WTC11 (cell line): ENCODE measurements at regions not wholly inside any gene's neighbourhood (a gene's known extent, or its start where the extent isn't known, plus 50 kb on each side); places are given as distances from the start of the nearest gene placed in this dataset.

ENCODE experiments used
- ATAC-seq: fragments of 200-7000 bp; cut with Tn5 transposase; 2 replicates; pipeline ENCODE4 v1.10.0; 2021; ENCODE audit warnings: mild to moderate bottlenecking, moderate library complexity
- CTCF ChIA-PET: fragments of 300-600 bp; sonication (Branson Sonifier 250); formaldehyde crosslinking; loops from one replicate; lab custom pipeline; 2021; ENCODE audit warnings: antibody characterized with exemption; lab: Charles Lee
- POLR2A ChIA-PET: fragments of 350-600 bp; sonication (Branson Sonifier 250); formaldehyde crosslinking; loops from one replicate; lab custom pipeline; 2021; ENCODE audit warnings: antibody characterized with exemption; lab: Charles Lee
- DNase-seq: peaks from one replicate; pipeline ENCODE4 v3.0.0; 2021; ENCODE audit warnings: low spot score
- H3K27ac Mint-ChIP-seq: 2 replicates; pipeline ENCODE4 v1.8.0; 2021; ENCODE audit warnings: mixed read lengths
- H3K27me3 Mint-ChIP-seq: 2 replicates; pipeline ENCODE4 v1.8.0; 2021; ENCODE audit warnings: low read depth, mild to moderate bottlenecking, moderate library complexity, mixed read lengths
- H3K36me3 Mint-ChIP-seq: 2 replicates; pipeline ENCODE4 v1.8.0; 2021; ENCODE audit warnings: mixed read lengths
- H3K4me1 Mint-ChIP-seq: 2 replicates; pipeline ENCODE4 v1.8.0; 2022; ENCODE audit warnings: mixed read lengths
- H3K4me3 Mint-ChIP-seq: 2 replicates; pipeline ENCODE4 v1.8.0; 2021; ENCODE audit warnings: mild to moderate bottlenecking, moderate library complexity, mixed read lengths
- H3K9me3 Mint-ChIP-seq: 2 replicates; pipeline ENCODE4 v1.8.0; 2021; ENCODE audit warnings: mixed read lengths
- CREM ChIP-seq: sonication (generic); formaldehyde crosslinking; IDR thresholded peaks from 2 replicates; pipeline ENCODE4 v1.8.1; 2022; ENCODE audit warnings: mild to moderate bottlenecking, missing genetic modification reagents, moderate library complexity
- E2F5 ChIP-seq: sonication (generic); formaldehyde crosslinking; IDR thresholded peaks from 2 replicates; pipeline ENCODE4 v1.8.1; 2022; ENCODE audit warnings: mild to moderate bottlenecking, moderate library complexity, missing genetic modification reagents
- ETV6 ChIP-seq: sonication (generic); formaldehyde crosslinking; IDR thresholded peaks from 2 replicates; pipeline ENCODE4 v1.8.1; 2022; ENCODE audit warnings: mild to moderate bottlenecking, missing genetic modification reagents
- FOXK1 ChIP-seq: sonication (generic); formaldehyde crosslinking; IDR thresholded peaks from 2 replicates; pipeline ENCODE4 v1.8.0; 2022; ENCODE audit warnings: mild to moderate bottlenecking, moderate library complexity, missing genetic modification reagents
- GRHL2 ChIP-seq: fragments of 250-450 bp; sonication (Bioruptor Pico); IDR thresholded peaks from 2 replicates; pipeline ENCODE4 v1.8.0; 2022; ENCODE audit warnings: mild to moderate bottlenecking, moderate library complexity; ENCODE audit not compliant: insufficient replicate concordance, severe bottlenecking
- GTF2I ChIP-seq: fragments of 250-450 bp; sonication (Bioruptor Pico); conservative IDR thresholded peaks from 2 replicates; pipeline ENCODE4 v1.4.0; 2021; ENCODE audit warnings: mild to moderate bottlenecking
- HMGA2 ChIP-seq: fragments of 250-450 bp; sonication (Bioruptor Pico); IDR thresholded peaks from 2 replicates; pipeline ENCODE4 v1.4.0; 2021; ENCODE audit warnings: mild to moderate bottlenecking, moderate library complexity
- HMGXB4 ChIP-seq: sonication (generic); formaldehyde crosslinking; IDR thresholded peaks from 2 replicates; pipeline ENCODE4 v1.8.1; 2023; ENCODE audit warnings: mild to moderate bottlenecking, moderate library complexity, missing genetic modification reagents
- JUN ChIP-seq: sonication (generic); formaldehyde crosslinking; IDR thresholded peaks from 2 replicates; pipeline ENCODE4 v1.8.0; 2023; ENCODE audit warnings: mild to moderate bottlenecking, missing genetic modification reagents
- KAT7 ChIP-seq: sonication (generic); formaldehyde crosslinking; IDR thresholded peaks from 2 replicates; pipeline ENCODE4 v1.8.1; 2023; ENCODE audit warnings: missing genetic modification reagents, mild to moderate bottlenecking, borderline replicate concordance
- MXD4 ChIP-seq: fragments of 250-450 bp; sonication (Bioruptor Pico); IDR thresholded peaks from 2 replicates; pipeline ENCODE4 v1.8.0; 2021; ENCODE audit warnings: mild to moderate bottlenecking, moderate library complexity, borderline replicate concordance
- MYBL2 ChIP-seq: sonication (generic); formaldehyde crosslinking; IDR thresholded peaks from 2 replicates; pipeline ENCODE4 v1.8.1; 2023; ENCODE audit warnings: mild to moderate bottlenecking, moderate library complexity, missing genetic modification reagents
- NFE2L1 ChIP-seq: sonication (generic); formaldehyde crosslinking; IDR thresholded peaks from 2 replicates; pipeline ENCODE4 v1.8.1; 2023; ENCODE audit warnings: missing genetic modification reagents
- NR3C1 ChIP-seq: sonication (generic); formaldehyde crosslinking; conservative IDR thresholded peaks from 2 replicates; pipeline ENCODE4 v1.8.1; 2023; ENCODE audit warnings: low read depth, mild to moderate bottlenecking, missing genetic modification reagents
- PREB ChIP-seq: sonication (generic); formaldehyde crosslinking; IDR thresholded peaks from 2 replicates; pipeline ENCODE4 v1.8.1; 2022; ENCODE audit warnings: mild to moderate bottlenecking, missing genetic modification reagents, moderate library complexity, borderline replicate concordance
- PRRX2 ChIP-seq: fragments of 250-450 bp; sonication (Bioruptor Pico); IDR thresholded peaks from 2 replicates; pipeline ENCODE4 v1.8.0; 2021; ENCODE audit warnings: mild to moderate bottlenecking
- RORB ChIP-seq: fragments of 250-450 bp; sonication (Bioruptor Pico); IDR thresholded peaks from 2 replicates; pipeline ENCODE4 v1.9.0; 2021; ENCODE audit warnings: mild to moderate bottlenecking
- SMAD4 ChIP-seq: sonication (generic); formaldehyde crosslinking; IDR thresholded peaks from 2 replicates; pipeline ENCODE4 v1.8.0; 2022; ENCODE audit warnings: mild to moderate bottlenecking, missing genetic modification reagents
- TEAD4 ChIP-seq: sonication (generic); formaldehyde crosslinking; IDR thresholded peaks from 2 replicates; pipeline ENCODE4 v1.8.0; 2022; ENCODE audit warnings: mild to moderate bottlenecking, missing genetic modification reagents
- TP53 ChIP-seq: sonication (generic); formaldehyde crosslinking; IDR thresholded peaks from 2 replicates; pipeline ENCODE4 v1.8.1; 2023; ENCODE audit warnings: mild to moderate bottlenecking, missing genetic modification reagents
- USF2 ChIP-seq: sonication (generic); formaldehyde crosslinking; IDR thresholded peaks from 2 replicates; pipeline ENCODE4 v1.8.1; 2023; ENCODE audit warnings: mild to moderate bottlenecking, missing genetic modification reagents, moderate library complexity
- ZNF317 ChIP-seq: sonication (generic); formaldehyde crosslinking; IDR thresholded peaks from 2 replicates; pipeline ENCODE4 v1.8.1; 2023; ENCODE audit warnings: low read depth, mild to moderate bottlenecking, moderate library complexity, missing genetic modification reagents, borderline replicate concordance
- ZNF423 ChIP-seq: fragments of 250-450 bp; sonication (Bioruptor Pico); IDR thresholded peaks from 2 replicates; pipeline ENCODE4 v2.1.2; 2022; ENCODE audit warnings: mild to moderate bottlenecking, moderate library complexity
- TF ChIP-seq, protein P1 (sequence below): sonication (generic); formaldehyde crosslinking; IDR thresholded peaks from 2 replicates; pipeline ENCODE4 v1.8.0; 2022; ENCODE audit warnings: mild to moderate bottlenecking, missing genetic modification reagents
- TF ChIP-seq, protein P2 (sequence below): fragments of 250-450 bp; sonication (Bioruptor Pico); IDR thresholded peaks from 2 replicates; pipeline ENCODE4 v2.1.2; 2022; ENCODE audit warnings: mild to moderate bottlenecking, moderate library complexity
- TF ChIP-seq, protein P3 (sequence below): sonication (generic); formaldehyde crosslinking; IDR thresholded peaks from 2 replicates; pipeline ENCODE4 v1.8.0; 2022; ENCODE audit warnings: mild to moderate bottlenecking, missing genetic modification reagents

GRCh38 chr4:66252291-66252690, 582.0 kb upstream of the EPHA5 start:
- Mint-ChIP-seq H3K9me3 (peaks cover 27% of the 10 kb centered on the region), H3K36me3 (no peaks in the 10 kb centered on the region; the same call in 1 of the 2 replicates), H3K27me3 (no peaks in the 10 kb centered on the region), H3K27ac (no peak overlapping the region), H3K4me3 (no peak overlapping the region), H3K4me1 (no peaks in the 10 kb centered on the region)
- TF ChIP-seq PRRX2 (CRISPR knock-in tag) (no peak), GTF2I (CRISPR knock-in tag) (no peak), ETV6 (no peak), TEAD4 (no peak), NR3C1 (CRISPR knock-in tag) (no peak), MXD4 (CRISPR knock-in tag) (no peak), USF2 (CRISPR knock-in tag) (no peak), ZNF317 (no peak), HMGA2 (no peak), E2F5 (CRISPR knock-in tag) (no peak), JUN (CRISPR knock-in tag) (no peak), ZNF423 (CRISPR knock-in tag) (no peak), FOXK1 (CRISPR knock-in tag) (no peak), TP53 (CRISPR knock-in tag) (no peak), GRHL2 (no peak)
- TF ChIP-seq, protein P1, sequence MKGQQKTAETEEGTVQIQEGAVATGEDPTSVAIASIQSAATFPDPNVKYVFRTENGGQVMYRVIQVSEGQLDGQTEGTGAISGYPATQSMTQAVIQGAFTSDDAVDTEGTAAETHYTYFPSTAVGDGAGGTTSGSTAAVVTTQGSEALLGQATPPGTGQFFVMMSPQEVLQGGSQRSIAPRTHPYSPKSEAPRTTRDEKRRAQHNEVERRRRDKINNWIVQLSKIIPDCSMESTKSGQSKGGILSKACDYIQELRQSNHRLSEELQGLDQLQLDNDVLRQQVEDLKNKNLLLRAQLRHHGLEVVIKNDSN (CRISPR knock-in tag) = no peak
- TF ChIP-seq, protein P2, sequence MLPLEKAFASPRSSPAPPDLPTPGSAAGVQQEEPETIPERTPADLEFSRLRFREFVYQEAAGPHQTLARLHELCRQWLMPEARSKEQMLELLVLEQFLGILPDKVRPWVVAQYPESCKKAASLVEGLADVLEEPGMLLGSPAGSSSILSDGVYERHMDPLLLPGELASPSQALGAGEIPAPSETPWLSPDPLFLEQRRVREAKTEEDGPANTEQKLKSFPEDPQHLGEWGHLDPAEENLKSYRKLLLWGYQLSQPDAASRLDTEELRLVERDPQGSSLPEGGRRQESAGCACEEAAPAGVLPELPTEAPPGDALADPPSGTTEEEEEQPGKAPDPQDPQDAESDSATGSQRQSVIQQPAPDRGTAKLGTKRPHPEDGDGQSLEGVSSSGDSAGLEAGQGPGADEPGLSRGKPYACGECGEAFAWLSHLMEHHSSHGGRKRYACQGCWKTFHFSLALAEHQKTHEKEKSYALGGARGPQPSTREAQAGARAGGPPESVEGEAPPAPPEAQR (CRISPR knock-in tag) = no peak
- TF ChIP-seq, protein P3, sequence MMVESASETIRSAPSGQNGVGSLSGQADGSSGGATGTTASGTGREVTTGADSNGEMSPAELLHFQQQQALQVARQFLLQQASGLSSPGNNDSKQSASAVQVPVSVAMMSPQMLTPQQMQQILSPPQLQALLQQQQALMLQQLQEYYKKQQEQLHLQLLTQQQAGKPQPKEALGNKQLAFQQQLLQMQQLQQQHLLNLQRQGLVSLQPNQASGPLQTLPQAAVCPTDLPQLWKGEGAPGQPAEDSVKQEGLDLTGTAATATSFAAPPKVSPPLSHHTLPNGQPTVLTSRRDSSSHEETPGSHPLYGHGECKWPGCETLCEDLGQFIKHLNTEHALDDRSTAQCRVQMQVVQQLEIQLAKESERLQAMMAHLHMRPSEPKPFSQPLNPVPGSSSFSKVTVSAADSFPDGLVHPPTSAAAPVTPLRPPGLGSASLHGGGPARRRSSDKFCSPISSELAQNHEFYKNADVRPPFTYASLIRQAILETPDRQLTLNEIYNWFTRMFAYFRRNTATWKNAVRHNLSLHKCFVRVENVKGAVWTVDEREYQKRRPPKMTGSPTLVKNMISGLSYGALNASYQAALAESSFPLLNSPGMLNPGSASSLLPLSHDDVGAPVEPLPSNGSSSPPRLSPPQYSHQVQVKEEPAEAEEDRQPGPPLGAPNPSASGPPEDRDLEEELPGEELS (CRISPR knock-in tag) = no peak
- DNase-seq = no peak
- ChIA-PET POLR2A (no interaction called here), CTCF (no interaction called here)
- no peak for ATAC-seq

DNA sequence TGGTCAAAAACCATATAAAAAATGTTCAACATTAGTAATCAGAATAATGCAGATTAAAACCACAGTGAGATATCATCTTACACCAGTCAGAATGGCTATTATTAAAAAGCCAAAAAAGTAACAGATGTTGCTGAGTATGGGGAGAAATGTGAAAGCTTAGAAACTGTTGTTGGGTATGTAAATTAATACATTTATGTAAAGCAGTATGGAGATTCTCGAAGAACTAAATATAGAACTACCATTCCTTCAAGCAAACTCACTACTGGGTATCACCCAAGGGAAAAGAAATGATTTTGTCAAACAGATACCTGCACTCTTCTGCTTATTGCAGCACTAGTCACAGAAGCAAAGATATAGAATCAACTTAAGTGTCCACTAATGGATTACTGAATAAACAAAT, 576.4 kb upstream of the EPHA5 start:
- Mint-ChIP-seq H3K27me3 (no peaks in the 10 kb centered on the region), H3K36me3 (no peaks in the 10 kb centered on the region; the same call in 1 of the 2 replicates), H3K27ac (no peak overlapping the region), H3K9me3 (peaks cover 24% of the 10 kb centered on the region), H3K4me1 (peaks cover 5% of the 10 kb centered on the region; the same call in 1 of the 2 replicates), H3K4me3 (no peak overlapping the region)
- ChIA-PET POLR2A (no interaction called here), CTCF (no interaction called here)
- DNase-seq (no peak), ATAC-seq (no peak)
- TF ChIP-seq PREB (CRISPR knock-in tag) (no peak), HMGXB4 (no peak), CREM (CRISPR knock-in tag) (no peak), NFE2L1 (CRISPR knock-in tag) (no peak), RORB (no peak), MYBL2 (CRISPR knock-in tag) (no peak), SMAD4 (CRISPR knock-in tag) (no peak), KAT7 (CRISPR knock-in tag) (no peak), NR3C1 (CRISPR knock-in tag) (no peak)
- TF ChIP-seq, protein P3 (CRISPR knock-in tag) = no peak
